Activated CD8-positive, alpha-beta T cell treated with anti-CD3 and anti-CD28 coated beads for 36 hours (primary cell): ENCODE measurements at regions not wholly inside any gene's neighbourhood (a gene's known extent, or its start where the extent isn't known, plus 50 kb on each side); places are given as distances from the start of the nearest gene placed in this dataset.

ENCODE experiments used
- ATAC-seq: fragments of 200-7000 bp; cut with Tn5 transposase; one replicate; pipeline ENCODE4 v1.10.0; 2021; ENCODE audit warnings: mild to moderate bottlenecking, moderate library complexity
- CTCF ChIA-PET: fragments of 350-600 bp; sonication (Branson Sonifier 250); formaldehyde crosslinking; loops from one replicate; lab custom pipeline; 2021; ENCODE audit warnings: antibody characterized with exemption; lab: Charles Lee
- POLR2A ChIA-PET: fragments of 350-600 bp; sonication (Branson Sonifier 250); formaldehyde crosslinking; loops from one replicate; lab custom pipeline; 2021; ENCODE audit warnings: antibody characterized with exemption; lab: Charles Lee
- DNase-seq: peaks from one replicate; pipeline ENCODE4 v3.0.0-alpha.2; 2020
- H3K27ac Mint-ChIP-seq: one replicate; pipeline ENCODE4 v1.8.0; 2021; ENCODE audit warnings: mild to moderate bottlenecking, mixed read lengths
- H3K27me3 Mint-ChIP-seq: one replicate; pipeline ENCODE4 v1.8.0; 2021; ENCODE audit warnings: mixed read lengths
- H3K36me3 Mint-ChIP-seq: one replicate; pipeline ENCODE4 v1.8.0; 2021; ENCODE audit warnings: low read depth, mixed read lengths
- H3K4me1 Mint-ChIP-seq: one replicate; pipeline ENCODE4 v1.8.0; 2021; ENCODE audit warnings: low read depth, mixed read lengths
- H3K4me3 Mint-ChIP-seq: one replicate; pipeline ENCODE4 v1.8.0; 2021; ENCODE audit warnings: mild to moderate bottlenecking, moderate library complexity, mixed read lengths
- H3K9me3 Mint-ChIP-seq: one replicate; pipeline ENCODE4 v1.8.0; 2021; ENCODE audit warnings: mixed read lengths
- intact Hi-C: fragments of 100-400 bp; cut with micrococcal nuclease; formaldehyde crosslinking; loops from one replicate; pipeline ENCODE4 v1.10.0; 2022
- TF ChIP-seq, protein P1 (sequence below): fragments of 200-600 bp; IDR thresholded peaks from one replicate; pipeline ENCODE4 v1.8.0; 2022; ENCODE audit warnings: antibody characterized with exemption, mild to moderate bottlenecking

DNA sequence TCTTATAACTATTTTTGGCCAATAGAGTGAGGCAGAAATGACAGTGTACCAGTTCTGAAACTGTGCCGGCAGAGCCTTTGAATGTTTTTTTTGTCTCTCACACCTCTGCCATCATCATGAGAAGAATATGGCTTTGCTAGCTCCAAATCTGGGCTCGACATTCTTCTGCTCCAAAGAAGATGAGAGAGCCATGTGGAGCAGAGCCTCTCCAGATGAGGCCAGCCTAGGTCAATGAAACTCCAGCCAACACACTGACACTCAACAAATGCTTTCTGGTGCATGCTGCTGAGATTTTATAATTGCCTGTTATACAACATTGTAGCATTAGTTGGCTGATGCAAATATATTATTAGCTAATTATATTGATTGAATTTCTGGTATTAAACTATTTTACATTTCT is 154.7 kb downstream of the SLC38A4 start:
- ATAC-seq (no peak), DNase-seq (no peak)
- no peak overlapping the region for H3K4me3 Mint-ChIP-seq
- TF ChIP-seq, protein P1, sequence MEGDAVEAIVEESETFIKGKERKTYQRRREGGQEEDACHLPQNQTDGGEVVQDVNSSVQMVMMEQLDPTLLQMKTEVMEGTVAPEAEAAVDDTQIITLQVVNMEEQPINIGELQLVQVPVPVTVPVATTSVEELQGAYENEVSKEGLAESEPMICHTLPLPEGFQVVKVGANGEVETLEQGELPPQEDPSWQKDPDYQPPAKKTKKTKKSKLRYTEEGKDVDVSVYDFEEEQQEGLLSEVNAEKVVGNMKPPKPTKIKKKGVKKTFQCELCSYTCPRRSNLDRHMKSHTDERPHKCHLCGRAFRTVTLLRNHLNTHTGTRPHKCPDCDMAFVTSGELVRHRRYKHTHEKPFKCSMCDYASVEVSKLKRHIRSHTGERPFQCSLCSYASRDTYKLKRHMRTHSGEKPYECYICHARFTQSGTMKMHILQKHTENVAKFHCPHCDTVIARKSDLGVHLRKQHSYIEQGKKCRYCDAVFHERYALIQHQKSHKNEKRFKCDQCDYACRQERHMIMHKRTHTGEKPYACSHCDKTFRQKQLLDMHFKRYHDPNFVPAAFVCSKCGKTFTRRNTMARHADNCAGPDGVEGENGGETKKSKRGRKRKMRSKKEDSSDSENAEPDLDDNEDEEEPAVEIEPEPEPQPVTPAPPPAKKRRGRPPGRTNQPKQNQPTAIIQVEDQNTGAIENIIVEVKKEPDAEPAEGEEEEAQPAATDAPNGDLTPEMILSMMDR = no peak
- H3K9me3 Mint-ChIP-seq = peaks cover 5% of the 10 kb centered on the region
- POLR2A ChIA-PET = no interaction called here
- CTCF ChIA-PET = interaction anchor here (0.5 kb wide), 1 partner anchor 327 kb away, joined by 5 read pairs; no protein-coding TSS in a partner anchor
- intact Hi-C loops = no loop called here
- H3K36me3 Mint-ChIP-seq = peaks cover 2% of the 10 kb centered on the region
- no peak overlapping the region for H3K27ac Mint-ChIP-seq
- H3K27me3 Mint-ChIP-seq = no peaks in the 10 kb centered on the region
- no peaks in the 10 kb centered on the region for H3K4me1 Mint-ChIP-seq

DNA sequence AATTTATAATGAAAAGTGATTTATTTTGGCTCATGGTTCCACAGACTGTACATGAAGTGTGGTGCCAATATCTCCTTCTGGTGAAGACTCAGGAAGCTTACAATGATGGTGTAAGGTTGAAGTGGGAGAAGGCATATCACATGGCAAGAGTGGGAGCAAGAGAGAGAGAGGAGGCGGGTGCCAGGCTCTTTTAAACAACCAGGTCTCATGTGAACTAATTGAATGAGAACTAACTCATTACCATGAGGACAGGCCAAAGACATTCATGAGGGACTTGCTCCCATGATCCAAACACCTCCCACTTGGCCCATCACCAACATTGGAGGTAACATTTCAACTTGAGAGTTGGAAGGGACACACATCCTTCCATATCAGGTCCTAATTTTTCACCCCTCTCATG is 155.2 kb downstream of the SLC38A4 start:
- intact Hi-C loops = no loop called here
- CTCF ChIA-PET = no interaction called here
- POLR2A ChIA-PET = no interaction called here
- no peak for ATAC-seq
- Mint-ChIP-seq H3K27ac (no peak overlapping the region), H3K36me3 (peaks cover 2% of the 10 kb centered on the region), H3K9me3 (peaks cover 5% of the 10 kb centered on the region), H3K4me3 (no peak overlapping the region), H3K27me3 (no peaks in the 10 kb centered on the region), H3K4me1 (peaks cover under 1% of the 10 kb centered on the region)
- no peak for DNase-seq
- TF ChIP-seq, protein P1 = no peak

DNA sequence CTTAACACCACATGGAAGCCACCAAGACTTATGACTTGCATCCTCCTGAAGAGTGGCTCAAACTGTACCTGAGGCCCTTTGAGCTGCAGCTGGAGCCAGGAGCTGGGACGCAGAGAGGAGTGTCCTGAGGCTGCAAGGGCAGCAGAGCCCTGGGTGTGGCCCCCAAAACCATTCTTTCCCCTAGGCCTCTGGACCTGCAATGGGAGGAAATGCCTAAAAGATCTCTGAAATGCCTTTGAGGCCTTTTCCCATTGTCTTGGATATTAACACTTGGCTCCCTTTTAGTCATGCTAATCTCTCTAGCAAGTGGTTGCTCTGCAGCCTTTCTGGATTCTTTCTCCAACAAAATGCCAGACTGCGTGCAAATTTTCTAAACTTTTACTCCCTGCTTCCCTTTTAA is 156.1 kb downstream of the SLC38A4 start:
- no peak overlapping the region for H3K27ac Mint-ChIP-seq
- DNase-seq (no peak), ATAC-seq (no peak)
- peaks cover 5% of the 10 kb centered on the region for H3K9me3 Mint-ChIP-seq
- no peaks in the 10 kb centered on the region for H3K27me3 Mint-ChIP-seq
- TF ChIP-seq, protein P1 = no peak
- peaks cover 10% of the 10 kb centered on the region for H3K4me1 Mint-ChIP-seq
- H3K4me3 Mint-ChIP-seq = no peak overlapping the region
- intact Hi-C loops = loop anchor here (10.0 kb wide), 1 partner anchor 295 kb away; the partner anchor contains the start of gene SLC38A2
- POLR2A ChIA-PET = no interaction called here
- CTCF ChIA-PET = no interaction called here
- H3K36me3 Mint-ChIP-seq = peaks cover 2% of the 10 kb centered on the region

DNA sequence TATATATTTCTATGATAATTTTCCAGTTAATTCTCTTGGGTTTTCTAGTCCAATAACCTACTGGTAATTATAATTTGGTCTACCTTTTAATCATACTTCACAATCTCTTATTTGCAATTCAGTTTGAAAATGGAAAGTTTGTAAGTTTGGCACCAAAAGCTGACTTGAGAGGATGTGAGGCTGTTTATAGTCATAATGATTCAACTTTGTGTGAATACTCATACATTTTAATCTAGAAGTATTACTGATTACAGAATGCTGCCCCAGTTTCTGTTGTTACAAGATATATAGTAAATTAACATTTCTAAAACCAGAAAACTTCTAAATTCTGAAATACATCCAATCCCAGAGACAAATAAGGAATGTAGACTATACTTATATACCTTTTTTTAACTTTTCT is 158.2 kb downstream of the SLC38A4 start:
- TF ChIP-seq, protein P1 = no peak
- Mint-ChIP-seq H3K36me3 (peaks cover 2% of the 10 kb centered on the region), H3K4me1 (peaks cover 12% of the 10 kb centered on the region), H3K4me3 (no peak overlapping the region), H3K9me3 (peaks cover 5% of the 10 kb centered on the region), H3K27me3 (no peaks in the 10 kb centered on the region), H3K27ac (no peak overlapping the region)
- ATAC-seq (no peak), DNase-seq (no peak)
- POLR2A ChIA-PET = no interaction called here
- intact Hi-C loops = loop anchor here (10.0 kb wide), 1 partner anchor 293 kb away; the partner anchor contains the start of gene SLC38A2
- CTCF ChIA-PET = interaction anchor here (1.8 to 1.9 kb wide), 2 partner anchors 11 to 542 kb away, joined by 6 to 7 read pairs; no protein-coding TSS in a partner anchor

DNA sequence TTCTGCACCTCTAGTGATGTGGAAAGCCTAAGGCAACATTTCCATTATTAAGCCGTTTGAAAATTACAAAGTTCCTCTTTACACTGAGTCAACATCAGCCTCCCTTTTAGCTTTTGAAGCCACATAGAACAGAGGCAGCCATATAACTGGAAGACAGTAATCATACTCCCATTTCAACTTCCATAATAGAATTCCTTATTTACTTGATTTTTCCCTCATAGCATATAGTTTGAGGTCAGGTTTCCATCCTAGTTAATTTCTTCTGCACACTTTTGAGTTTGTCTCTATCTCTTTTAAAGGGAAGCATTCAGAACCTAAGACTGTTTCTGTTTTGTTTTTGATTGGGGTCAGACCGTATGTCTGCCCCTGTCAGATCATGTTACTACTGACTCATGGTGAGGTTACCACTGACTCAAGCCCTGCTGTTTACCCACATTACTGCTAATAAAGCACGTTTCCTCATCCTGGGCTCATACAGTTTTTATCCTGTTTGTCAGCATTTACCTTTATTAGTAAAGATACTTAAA is 161.0 kb downstream of the SLC38A4 start:
- CTCF ChIA-PET = no interaction called here
- Mint-ChIP-seq H3K36me3 (peaks cover 2% of the 10 kb centered on the region), H3K9me3 (no peaks in the 10 kb centered on the region), H3K4me1 (peaks cover 27% of the 10 kb centered on the region), H3K27ac (no peak overlapping the region), H3K27me3 (no peaks in the 10 kb centered on the region), H3K4me3 (peak overlapping the region; percentile 28)
- ATAC-seq = peak; percentile 88
- POLR2A ChIA-PET = interaction anchor here (1.1 kb wide), 1 partner anchor 397 kb away, joined by 3 read pairs; the partner anchor contains the start of gene SLC38A1
- peak; percentile 28 for DNase-seq
- TF ChIP-seq, protein P1 = no peak
- intact Hi-C loops = loop anchor here (10.0 kb wide), 1 partner anchor 290 kb away; the partner anchor contains the start of gene SLC38A2
